ENCODE measurements at regions not wholly inside any gene's neighbourhood (a gene's known extent, or its start where the extent isn't known, plus 50 kb on each side); places are given as distances from the start of the nearest gene placed in this dataset.

DNA sequence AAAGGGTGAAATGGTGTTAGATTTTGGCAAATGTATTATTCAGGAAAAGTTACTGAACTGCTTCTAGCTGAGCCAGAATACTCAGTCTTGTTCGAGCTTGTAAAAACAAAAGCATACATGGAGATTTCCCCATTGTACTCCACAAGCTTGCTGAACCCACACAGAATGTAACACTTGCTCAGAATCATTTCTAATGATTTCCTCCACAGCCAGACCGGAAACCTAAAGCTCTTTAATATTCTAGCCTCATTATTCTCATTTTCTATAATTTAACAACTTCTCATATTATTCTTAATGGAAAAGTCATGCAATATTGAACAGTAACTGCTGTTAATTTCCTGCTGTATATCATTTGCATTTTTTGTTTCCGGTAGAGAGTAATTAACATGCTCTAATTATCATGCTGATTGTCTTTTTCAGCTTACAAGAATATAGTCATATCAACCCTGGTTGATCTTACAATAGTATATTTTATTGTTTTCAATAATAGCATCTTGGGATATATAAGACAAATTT, 1387.5 kb upstream of the EYS start:
- Histone ChIP-seq H2BK120ac (replicated peaks; ENCODE audit: low read depth, low read length) (no peak overlapping the region), H3K14ac (ENCODE audit: insufficient read length) (no peak overlapping the region), H3K18ac (ENCODE audit: extremely low read depth, low read length) (no peak overlapping the region), H3K79me1 (ENCODE audit: low read depth, low read length) (no peaks in the 10 kb centered on the region), H2BK5ac (ENCODE audit: low read depth, low read length) (no peak overlapping the region), H2BK12ac (ENCODE audit: low read depth, low read length) (no peak overlapping the region), H2BK20ac (ENCODE audit: low read length) (no peak overlapping the region), H3K36me3 (ENCODE audit: control insufficient read depth in 2 of 4, insufficient read depth in 4 of 4, low read length in 3 of 4) (no peaks in the 10 kb centered on the region), H4K8ac (ENCODE audit: extremely low read depth, insufficient read depth, low read length) (no peak overlapping the region), H2BK15ac (ENCODE audit: low read length) (no peak overlapping the region), H3K4me2 (ENCODE audit: insufficient read depth in 1 of 2, low read depth in 2 of 2, low read length in 2 of 2) (no peak overlapping the region), H2AFZ (ENCODE audit: low read length) (no peak overlapping the region), H3K56ac (replicated peaks; ENCODE audit: insufficient read length, low read depth, low read length) (no peak overlapping the region), H4K5ac (ENCODE audit: insufficient read length, low read depth, low read length) (no peak overlapping the region), H3K23ac (ENCODE audit: insufficient read length) (no peak overlapping the region), H3K4me1 (replicated peaks in 1 of 4; ENCODE audit: control insufficient read depth in 3 of 4, insufficient read depth in 4 of 4, low read length in 3 of 4) (no peaks in the 10 kb centered on the region), H2AK5ac (ENCODE audit: low read depth, low read length) (no peak overlapping the region), H3K23me2 (ENCODE audit: low read depth, low read length) (no peaks in the 10 kb centered on the region), H4K20me1 (replicated peaks in 1 of 2; ENCODE audit: control insufficient read depth in 1 of 2, insufficient read depth in 2 of 2, low read length in 2 of 2) (no peaks in the 10 kb centered on the region), H3K9me3 (ENCODE audit: insufficient read depth in 2 of 2, low read depth in 1 of 2, low read length in 1 of 2) (peaks cover 5 to 8% of the 10 kb centered on the region in 2 experiments; a peak in 3 of 4 replicates), H3K9ac (replicated peaks in 1 of 4; ENCODE audit: extremely low read depth in 1 of 4, low read depth in 3 of 4, low read length in 3 of 4) (no peak overlapping the region), H4K91ac (replicated peaks; ENCODE audit: insufficient read length, low read length) (no peak overlapping the region), H3K27me3 (replicated peaks in 1 of 4; ENCODE audit: control insufficient read depth in 3 of 4, extremely low read depth in 1 of 4, insufficient read depth in 3 of 4, low read length in 3 of 4) (no peaks in the 10 kb centered on the region), H3K4me3 (ENCODE audit: extremely low read depth in 1 of 4, insufficient read depth in 2 of 4, low read depth in 3 of 4, low read length in 4 of 4) (no peak overlapping the region), H3K27ac (ENCODE audit: low read depth, low read length) (no peak overlapping the region), H3K4ac (replicated peaks; ENCODE audit: insufficient read length, low read depth, low read length) (no peak overlapping the region), H3K79me2 (ENCODE audit: control insufficient read depth in 1 of 2, insufficient read depth in 2 of 2, low read length in 2 of 2) (no peaks in the 10 kb centered on the region)
- WGBS, 2 experiments (ENCODE audit: extremely low coverage in 1 of 2, insufficient coverage in 1 of 2, insufficient read length in 1 of 2, insufficient replicate concordance in 2 of 2, low coverage in 1 of 2, low lambda C conversion rate in 2 of 2, missing lambda C conversion rate in 1 of 2) = 74% methylated on average over 3 of the region's 3 CpGs; no CpG with 5 or more reads in 1 of the 2 experiments
- DNase-seq (ENCODE audit: low read depth in 1 of 2, low spot score in 2 of 2) (no peak), FAIRE-seq (no peak)
- ChIA-PET POLR2A (ENCODE audit: partially characterized antibody) (no interaction called here), CTCF (ENCODE audit: partially characterized antibody) (no interaction called here)
- no peak for TF ChIP-seq EP300 (IDR thresholded peaks at IDR 0.05; ENCODE audit: borderline replicate concordance in 1 of 2, low read depth in 2 of 2, low read length in 2 of 2)
- TF ChIP-seq CHD1 (IDR thresholded peaks at IDR 0.05; ENCODE audit: low read depth, low read length) = no peak
- TF ChIP-seq POLR2AphosphoS5 (IDR thresholded peaks at IDR 0.05; ENCODE audit: low read depth, low read length) = no peak
- no peak for TF ChIP-seq BCL11A (IDR thresholded peaks at IDR 0.05; ENCODE audit: low read depth in 2 of 2, low read length in 2 of 2)
- TF ChIP-seq TAF1 (IDR thresholded peaks at IDR 0.05; ENCODE audit: low read depth, low read length) = no peak
- no peak for TF ChIP-seq SUZ12 (IDR thresholded peaks at IDR 0.05; ENCODE audit: low read length)
- TF ChIP-seq JUN (IDR thresholded peaks at IDR 0.05; ENCODE audit: low read depth, low read length) = no peak
- no peak for TF ChIP-seq ATF2 (IDR thresholded peaks at IDR 0.05; ENCODE audit: low read length)
- TF ChIP-seq SIX5 (IDR thresholded peaks at IDR 0.05; ENCODE audit: low read depth, low read length) = no peak
- no peak for TF ChIP-seq TAF7 (optimal IDR thresholded peaks at IDR 0.05; ENCODE audit: borderline replicate concordance, low read depth, low read length)
- TF ChIP-seq RAD21 (IDR thresholded peaks at IDR 0.05 in 1 of 2, conservative IDR thresholded peaks at IDR 0.05 in 1 of 2; ENCODE audit: low read depth in 2 of 2, low read length in 2 of 2) = no peak
- TF ChIP-seq RFX5 (IDR thresholded peaks at IDR 0.05; ENCODE audit: borderline replicate concordance, low read depth, low read length) = no peak
- TF ChIP-seq CBX8 (IDR thresholded peaks at IDR 0.05; ENCODE audit: borderline replicate concordance, low read depth, low read length) = no peak

Measured in H1 (cell line).